Ovary (tissue), 3 donors: ENCODE measurements at regions not wholly inside any gene's neighbourhood (a gene's known extent, or its start where the extent isn't known, plus 50 kb on each side); places are given as distances from the start of the nearest gene placed in this dataset.

Experiments
- CTCF ChIP-seq, 3 donors: fragments of 450-650 bp in 2 of 3; fragments of 200-600 bp in 1 of 3; IDR thresholded peaks; one replicate each; pipeline versions ENCODE4 v1.5.1 to v1.8.0; 2016 to 2022; ENCODE audit warnings: antibody characterized with exemption in 3 of 3, mild to moderate bottlenecking in 1 of 3
- EP300 ChIP-seq: sonication (generic); formaldehyde crosslinking; IDR thresholded peaks from one replicate; pipeline ENCODE4 v1.6.1; 2017; ENCODE audit warnings: antibody characterized with exemption
- POLR2A ChIP-seq: fragments of 450-650 bp; IDR thresholded peaks from one replicate; pipeline ENCODE4 v1.6.1; 2017; ENCODE audit warnings: antibody characterized with exemption, mild to moderate bottlenecking, moderate library complexity
- donor health status: DM: no; HTN: no; CAD: no.

GRCh38 chr5:109611061-109611460 lies 78.7 kb upstream of the MAN2A1 start:
- TF ChIP-seq CTCF (IDR thresholded peaks at IDR 0.05) (no peak), POLR2A (no peak), EP300 (no peak)
